Astrocyte of the cerebellum (primary cell): ENCODE measurements at regions not wholly inside any gene's neighbourhood (a gene's known extent, or its start where the extent isn't known, plus 50 kb on each side); places are given as distances from the start of the nearest gene placed in this dataset.
"Not testable (repeated sequence)": the region's sequence is repeated elsewhere in the genome, so short reads cannot be mapped to it uniquely, and the experiment has no call there.

ENCODE experiments used
- DNase-seq: peaks from one replicate; pipeline ENCODE4 v3.0.0-alpha.2; 2011; ENCODE audit warnings: low read depth
- H3K4me3 ChIP-seq: 2 replicates; pipeline ENCODE4 v1.5.1; 2011; ENCODE audit warnings: mild to moderate bottlenecking, low read depth, low read length, moderate library complexity
- CTCF ChIP-seq: IDR thresholded peaks from 2 replicates; pipeline ENCODE4 v1.5.1; 2012; ENCODE audit warnings: low read length, low read depth, moderate library complexity, mild to moderate bottlenecking; ENCODE audit errors: missing control alignments
- in situ Hi-C: cut with HindIII; loops from 2 replicates; pipeline ENCODE4 v1.10.0; 2017; ENCODE audit warnings: low sequenced_read_pairs

DNA sequence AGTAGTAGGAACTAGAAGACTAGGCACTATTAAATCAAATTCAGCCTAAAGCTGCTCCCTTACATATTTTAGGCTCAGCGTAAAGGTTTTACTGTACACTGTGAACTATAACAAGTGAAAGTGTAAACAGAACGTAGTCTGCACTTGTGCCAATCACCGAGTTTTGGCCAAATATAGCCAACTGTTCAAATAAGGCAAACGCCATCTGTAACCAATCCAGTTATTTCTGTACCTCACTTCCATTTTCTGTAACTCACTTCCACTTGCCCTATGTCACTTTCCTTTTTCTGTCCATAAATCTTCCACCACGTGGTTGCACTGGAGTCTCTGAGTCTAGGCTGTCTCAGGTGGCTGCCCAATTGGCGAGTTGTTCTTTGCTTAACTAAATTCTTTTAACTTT is 2132.2 kb downstream of the LRRC4C start:
- H3K4me3 ChIP-seq: no peak overlapping the region
- no peak for TF ChIP-seq CTCF
- in situ Hi-C loops: no loop called here
- DNase-seq: no peak

DNA sequence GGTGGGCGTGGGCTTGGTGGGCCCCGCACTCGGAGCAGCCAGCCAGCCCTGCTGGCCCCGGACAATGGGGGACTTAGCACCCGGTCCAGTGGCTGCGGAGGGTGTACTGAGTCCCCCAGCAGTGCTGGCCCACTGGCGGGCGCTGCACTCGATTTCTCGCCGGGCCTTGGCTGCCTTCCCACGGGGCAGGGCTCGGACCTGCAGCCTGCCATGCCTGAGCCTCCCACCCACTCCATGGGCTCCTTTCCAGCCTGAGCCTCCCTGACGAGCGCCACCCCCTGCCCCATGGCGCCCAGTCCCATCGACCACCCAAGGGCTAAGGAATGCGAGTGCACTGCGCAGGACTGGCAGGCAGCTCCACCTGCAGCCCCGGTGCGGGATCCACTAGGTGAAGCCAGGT is 2147.6 kb downstream of the LRRC4C start:
- H3K4me3 ChIP-seq, in situ Hi-C loops, DNase-seq: not testable (repeated sequence)

- in situ Hi-C loops: no loop called here
- TF ChIP-seq CTCF: no peak
- no peak for DNase-seq
- H3K4me3 ChIP-seq: no peak overlapping the region
Observed at GRCh38 chr11:39304586-39304985, 2154.9 kb downstream of the LRRC4C start.

GRCh38 chr11:39294648-39295047 is 2164.8 kb downstream of the LRRC4C start:
- no peak overlapping the region for H3K4me3 ChIP-seq
- in situ Hi-C loops: no loop called here
- DNase-seq: no peak
- no peak for TF ChIP-seq CTCF

- in situ Hi-C loops: no loop called here
- no peak for DNase-seq
- TF ChIP-seq CTCF: no peak
- H3K4me3 ChIP-seq: no peak overlapping the region
Observed at GRCh38 chr11:39288011-39288410, 2171.4 kb downstream of the LRRC4C start.

- in situ Hi-C loops: no loop called here
- TF ChIP-seq CTCF: no peak
- no peak for DNase-seq
- no peak overlapping the region for H3K4me3 ChIP-seq
Observed at GRCh38 chr11:39268176-39268690, 2191.2 kb downstream of the LRRC4C start.

- TF ChIP-seq CTCF: no peak
- H3K4me3 ChIP-seq: no peak overlapping the region
- in situ Hi-C loops: no loop called here
- DNase-seq: no peak
Observed at GRCh38 chr11:39255648-39256047, 2203.8 kb downstream of the LRRC4C start.
